NCI-H146 (cell line): ENCODE measurements at regions not wholly inside any gene's neighbourhood (a gene's known extent, or its start where the extent isn't known, plus 50 kb on each side); places are given as distances from the start of the nearest gene placed in this dataset.
"Not testable (repeated sequence)": the region's sequence is repeated elsewhere in the genome, so short reads cannot be mapped to it uniquely, and the experiment has no call there.

Experiments used
- DNase-seq: peaks from one replicate; lab custom pipeline; 2025; lab: John Stamatoyannopoulos, UW

- DNase-seq, result peak; percentile 73
Observed at GRCh38 chr13:24995225-24995804, 100.6 kb upstream of the PABPC3 start.

DNA sequence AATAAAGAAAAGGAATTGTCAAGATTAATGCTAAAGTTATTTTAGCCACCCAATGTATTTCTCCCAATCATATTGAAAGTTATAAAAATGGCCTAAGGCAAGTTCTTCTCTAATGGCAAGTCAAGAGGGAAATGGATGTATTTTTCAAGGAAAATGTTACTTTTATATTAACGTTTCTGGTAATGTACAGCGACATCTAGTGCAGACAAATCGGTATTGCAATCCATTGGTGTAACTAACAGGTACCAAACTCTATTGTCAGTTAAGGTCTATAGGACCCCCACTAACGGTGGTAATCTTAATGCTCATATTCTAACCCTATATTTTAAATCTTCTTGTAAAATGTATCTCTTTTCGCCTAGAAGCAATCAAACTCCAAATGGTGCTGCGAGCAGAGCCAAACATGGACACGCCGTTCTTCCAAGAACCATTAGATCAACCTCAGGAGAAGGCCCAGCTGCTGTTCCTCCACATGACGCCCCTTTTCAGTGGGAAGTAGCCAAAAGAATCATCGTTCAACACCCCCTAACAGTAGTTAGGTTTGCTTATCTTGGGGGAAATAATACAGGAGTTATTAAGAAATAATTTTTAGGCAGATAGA is 98.5 kb upstream of the PABPC3 start:
- DNase-seq, result peak; percentile 24

DNA sequence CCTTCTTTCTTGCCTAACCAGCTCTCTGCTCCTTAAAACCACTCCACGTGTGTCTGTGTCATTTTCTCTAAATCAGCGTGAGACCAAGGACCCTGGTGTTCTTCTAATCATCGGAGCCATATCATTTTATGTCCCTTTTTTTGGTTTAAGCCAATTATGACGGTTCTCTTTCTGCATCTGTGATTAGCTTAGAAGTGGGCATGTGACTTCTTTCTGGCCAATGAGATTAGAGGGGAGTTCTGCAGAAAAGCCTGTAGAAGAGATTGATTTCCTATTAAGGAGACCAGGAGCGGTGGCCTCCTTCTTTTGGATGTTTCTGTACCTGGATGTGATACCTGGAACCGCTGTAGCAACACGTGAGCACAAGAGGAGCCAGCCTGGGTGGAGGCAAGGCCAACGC is 97.5 kb upstream of the PABPC3 start:
- no peak for DNase-seq

DNA sequence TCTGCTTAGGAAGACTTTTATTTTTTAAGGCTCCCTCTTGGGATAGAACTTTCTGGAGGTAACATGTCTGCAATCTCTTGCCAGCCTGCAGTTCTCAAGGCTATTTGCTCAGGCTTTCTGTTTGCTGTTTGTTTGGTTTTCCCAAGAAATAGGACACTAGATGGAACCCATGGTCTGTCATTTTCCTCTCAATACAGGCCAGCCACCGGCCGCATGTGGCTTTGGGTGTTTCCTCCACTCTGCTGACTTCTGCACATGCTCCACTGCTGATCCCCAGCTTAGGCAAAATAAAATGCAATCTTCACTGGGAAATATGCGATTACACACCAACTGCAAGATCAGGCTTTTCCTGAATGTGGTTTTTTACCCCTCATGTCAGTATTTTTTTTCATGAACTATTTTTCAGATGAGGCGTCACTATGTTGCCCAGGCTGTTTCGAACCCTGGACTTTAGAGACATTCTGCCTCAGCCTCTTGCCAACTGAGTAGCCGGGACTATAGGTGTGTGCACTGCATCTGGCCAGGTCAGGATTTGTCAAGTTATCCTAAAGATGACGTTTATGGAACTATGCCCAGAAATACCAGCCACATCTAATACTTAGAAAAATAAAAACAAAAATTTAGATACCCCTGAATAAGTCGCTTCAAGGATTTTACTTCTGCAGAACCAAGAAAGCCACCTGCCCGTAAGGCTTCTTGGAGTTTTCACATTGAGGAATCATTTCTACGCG is 94.3 kb upstream of the PABPC3 start:
- no peak for DNase-seq

DNA sequence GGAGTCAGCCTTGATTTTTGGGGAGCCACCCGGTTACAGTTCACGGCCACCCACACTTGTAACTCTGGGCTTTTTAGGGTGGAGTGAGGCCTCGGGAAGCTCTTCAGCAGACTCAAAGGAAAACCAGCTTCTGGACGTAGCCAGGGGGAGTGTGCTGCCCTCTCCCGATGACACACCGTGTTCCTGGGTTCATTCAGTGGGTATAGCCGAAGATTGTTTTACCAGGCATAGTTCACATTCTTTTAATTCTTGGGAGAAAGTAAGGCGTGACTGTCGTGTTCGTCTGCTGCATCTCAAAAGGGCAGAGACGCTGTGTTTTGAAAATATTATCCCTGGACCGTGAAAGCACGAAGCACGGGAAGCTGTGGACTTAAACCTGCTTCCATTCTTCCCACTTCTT is 93.6 kb upstream of the PABPC3 start:
- not testable (repeated sequence) for DNase-seq

DNA sequence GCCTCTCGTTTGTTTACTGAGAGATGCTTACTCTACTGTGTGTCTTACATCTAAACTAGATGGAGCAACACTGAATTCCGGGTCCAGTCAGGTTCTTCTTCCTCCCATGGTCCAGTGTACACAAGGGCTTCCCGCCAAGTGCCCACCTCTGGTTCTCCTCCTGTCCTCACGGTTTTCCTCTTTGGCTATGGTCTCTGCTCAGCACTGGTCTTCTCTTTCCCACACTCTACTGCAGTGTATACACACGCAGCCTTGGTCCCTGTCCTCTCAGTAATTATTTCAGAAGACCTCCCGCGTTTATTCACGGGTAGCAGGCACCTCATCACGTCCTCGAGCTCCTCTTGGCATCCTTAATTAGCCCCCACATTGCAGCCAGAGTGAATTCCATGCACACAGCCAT is 91.4 kb upstream of the PABPC3 start:
- not testable (repeated sequence) for DNase-seq

- peak; percentile 28 for DNase-seq
Observed at GRCh38 chr13:25005050-25005497, 90.9 kb upstream of the PABPC3 start.

GRCh38 chr13:25007389-25007788 is 88.5 kb upstream of the PABPC3 start:
- not testable (repeated sequence) for DNase-seq

DNA sequence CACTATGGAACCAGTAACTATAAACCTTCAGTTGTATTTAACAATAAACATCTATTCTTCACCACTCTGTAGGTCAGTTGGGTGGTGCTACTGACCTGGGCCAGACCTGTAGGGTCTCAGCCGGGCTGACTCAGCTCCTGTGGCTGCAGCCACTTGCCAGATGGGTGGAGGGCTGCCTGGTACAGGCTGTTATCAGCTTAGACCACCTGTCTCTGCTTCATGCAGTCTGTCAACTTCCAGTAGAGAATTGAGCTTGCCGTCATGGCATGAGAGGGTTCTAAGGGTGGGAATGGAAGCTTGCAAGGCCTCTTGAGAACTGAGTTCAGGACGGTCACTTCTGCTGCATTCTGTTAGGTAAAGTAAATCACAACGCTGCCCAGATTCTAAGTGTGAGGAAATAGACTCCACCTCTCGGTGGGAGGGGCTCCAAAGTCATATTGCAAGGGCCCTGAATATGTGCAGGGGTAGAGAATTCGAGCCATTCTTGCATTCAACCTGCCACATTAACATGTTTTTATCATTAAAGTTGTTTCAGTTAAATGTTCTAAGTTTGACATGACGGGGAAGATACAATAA is 81.5 kb upstream of the PABPC3 start:
- not testable (repeated sequence) for DNase-seq

DNA sequence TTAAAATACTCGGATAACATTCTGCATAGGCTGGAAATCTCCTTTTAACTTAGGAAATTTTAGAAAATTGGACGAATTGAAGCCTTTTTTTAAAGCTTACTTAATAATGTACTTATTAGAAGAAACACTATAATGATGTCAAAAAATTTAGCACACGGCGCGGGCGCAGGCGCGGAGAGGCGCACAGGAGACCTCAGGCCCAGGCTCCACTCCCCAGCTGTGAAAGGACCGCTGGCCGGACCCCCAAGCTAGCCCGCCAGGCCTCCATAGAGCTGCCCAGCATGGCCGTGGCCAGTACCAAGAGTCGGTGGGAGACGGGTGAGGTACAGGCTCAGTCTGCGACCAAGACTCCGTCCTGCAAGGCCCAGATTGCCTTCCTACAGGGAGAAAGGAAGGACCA is 78.8 kb upstream of the PABPC3 start:
- DNase-seq, result not testable (repeated sequence)

DNA sequence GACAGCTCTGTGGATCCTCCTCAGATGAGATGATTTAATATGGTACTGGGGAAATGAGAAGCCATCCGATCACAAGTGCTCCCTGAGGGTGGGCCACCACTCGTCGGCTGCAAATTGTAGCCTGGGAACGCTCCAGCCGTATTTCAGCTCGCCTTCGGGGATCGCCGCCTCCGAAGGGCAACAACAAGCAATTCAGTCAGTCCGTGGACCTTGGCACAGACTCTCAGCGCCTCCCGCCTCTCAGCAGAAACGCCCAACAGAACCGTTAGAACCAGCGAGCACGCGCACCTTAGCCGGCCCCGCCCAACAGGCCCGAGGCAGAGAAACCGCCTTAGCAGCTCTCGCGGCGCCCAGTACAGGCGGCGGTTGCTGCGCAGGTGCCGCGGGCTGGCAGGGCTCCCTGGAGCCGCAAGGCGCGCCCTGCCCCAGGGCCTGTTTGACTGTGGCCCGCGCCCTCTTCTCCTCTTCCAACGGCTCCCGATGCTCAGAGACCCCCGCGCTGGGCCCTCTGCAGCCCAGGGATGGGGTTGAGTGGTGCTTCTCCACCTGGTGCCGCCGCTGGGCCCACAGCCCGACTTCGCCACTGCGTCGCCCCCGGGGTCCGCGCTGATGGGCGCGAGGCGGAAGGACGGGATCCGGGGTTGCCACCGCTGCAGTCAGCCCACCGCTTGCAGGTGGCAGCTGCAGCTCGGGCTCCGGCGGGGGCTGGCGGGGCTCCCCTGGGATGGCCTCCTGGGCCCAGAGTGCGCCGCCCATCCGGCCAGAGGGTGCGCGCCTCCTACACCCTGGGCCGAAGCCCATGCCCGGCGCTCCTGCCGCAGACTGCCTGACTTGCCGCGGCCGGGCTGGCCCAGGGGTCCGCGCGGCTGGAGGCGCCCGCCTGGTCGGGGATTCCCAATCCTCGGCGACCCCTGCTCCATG is 77.9 kb upstream of the PABPC3 start:
- peak; percentile 86 for DNase-seq

DNA sequence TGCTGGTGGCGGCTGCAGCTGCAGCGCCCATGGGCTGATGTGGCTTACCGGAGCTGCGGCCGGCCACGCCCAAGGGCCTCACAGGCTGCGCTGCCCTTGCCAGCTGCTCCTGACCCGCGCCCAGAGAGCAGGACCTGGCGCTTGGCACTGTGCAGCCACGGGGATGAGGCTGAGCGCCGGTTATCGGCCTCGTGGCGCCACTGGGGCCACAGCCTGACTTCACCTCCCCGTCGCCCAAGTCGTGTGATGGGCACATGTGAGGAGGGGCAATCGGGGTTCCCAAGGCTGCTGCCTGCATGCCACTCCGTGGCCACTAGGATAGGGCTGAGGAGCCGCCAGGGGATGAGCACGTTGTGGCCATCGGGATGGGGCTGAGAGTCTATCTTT is 77.2 kb upstream of the PABPC3 start:
- peak; percentile 74 for DNase-seq

DNA sequence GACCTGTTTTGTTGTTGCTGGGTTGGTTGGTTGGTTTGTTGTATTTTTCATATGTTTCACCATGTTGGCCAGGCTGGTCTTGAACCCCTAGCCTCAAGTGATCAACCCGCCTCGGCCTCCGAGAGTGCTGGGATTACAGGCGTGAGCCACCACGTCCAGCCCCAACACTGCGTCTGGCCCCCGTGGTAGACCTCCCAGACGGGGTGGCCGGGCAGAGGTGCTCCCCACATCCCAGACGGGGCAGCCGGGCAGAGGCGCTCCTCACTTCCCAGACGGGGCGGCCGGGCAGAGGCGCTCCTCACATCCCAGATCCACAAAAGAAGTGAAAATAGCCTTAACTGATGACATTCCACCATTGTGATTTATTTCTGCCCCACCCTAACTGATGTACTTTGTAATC is 76.2 kb upstream of the PABPC3 start:
- not testable (repeated sequence) for DNase-seq

DNA sequence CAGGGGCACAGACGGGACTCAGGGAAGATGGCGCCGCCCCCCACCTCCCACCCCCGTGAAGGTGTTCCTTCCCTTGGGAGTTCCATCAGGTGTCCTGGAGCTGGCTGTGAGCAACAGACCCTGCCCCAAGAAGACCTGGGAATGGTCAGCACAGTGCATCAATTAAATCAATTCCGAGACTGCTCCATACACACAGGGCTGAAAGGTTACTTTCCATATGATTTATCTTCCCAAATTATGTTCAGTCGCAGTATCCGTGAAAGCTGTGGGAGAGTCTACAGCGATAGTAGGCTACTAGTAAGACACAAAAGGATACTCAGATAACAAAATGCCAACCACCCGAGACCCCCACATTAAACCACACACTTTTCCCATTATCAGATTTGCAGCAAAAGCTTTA is 71.8 kb upstream of the PABPC3 start:
- no peak for DNase-seq

DNA sequence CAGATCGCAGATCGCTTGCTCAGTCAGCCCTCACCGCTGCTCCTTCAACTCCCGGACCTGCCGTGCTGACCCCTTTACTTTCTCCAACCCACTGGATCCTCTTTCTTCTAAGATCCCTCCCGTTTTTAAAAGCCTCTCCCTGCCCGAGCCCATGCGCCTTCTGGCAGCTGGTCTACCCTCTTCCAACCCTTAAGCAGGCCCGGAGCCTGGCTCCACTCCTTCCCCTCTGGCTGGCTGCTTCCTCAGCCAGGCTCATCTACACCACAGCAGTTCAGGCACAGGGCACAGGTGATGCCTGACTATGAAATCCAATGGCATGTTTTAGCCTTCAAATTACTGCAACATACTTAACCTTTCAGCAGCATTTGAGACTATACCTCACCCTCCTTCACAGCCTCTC is 63.8 kb upstream of the PABPC3 start:
- no peak for DNase-seq

DNA sequence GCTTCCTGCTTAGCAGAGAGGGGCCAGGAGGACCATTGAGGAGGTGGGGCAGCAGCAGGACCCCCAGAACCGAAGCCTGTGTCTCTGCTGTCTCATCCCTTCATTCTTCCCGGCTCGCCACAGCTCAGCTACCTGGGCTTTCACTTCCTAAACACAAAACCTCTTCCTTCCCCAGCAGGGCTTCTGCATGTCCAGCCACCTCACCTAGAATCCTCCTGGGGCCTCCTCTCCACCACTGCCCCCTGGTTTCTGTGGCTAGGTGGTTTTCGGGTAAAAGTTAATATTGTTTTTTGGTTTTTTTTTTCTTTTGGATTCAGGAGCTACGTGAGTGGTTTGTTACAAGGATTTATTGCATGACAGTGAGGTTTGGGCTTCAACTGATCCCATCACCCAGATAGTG is 61.8 kb upstream of the PABPC3 start:
- DNase-seq, result no peak

DNA sequence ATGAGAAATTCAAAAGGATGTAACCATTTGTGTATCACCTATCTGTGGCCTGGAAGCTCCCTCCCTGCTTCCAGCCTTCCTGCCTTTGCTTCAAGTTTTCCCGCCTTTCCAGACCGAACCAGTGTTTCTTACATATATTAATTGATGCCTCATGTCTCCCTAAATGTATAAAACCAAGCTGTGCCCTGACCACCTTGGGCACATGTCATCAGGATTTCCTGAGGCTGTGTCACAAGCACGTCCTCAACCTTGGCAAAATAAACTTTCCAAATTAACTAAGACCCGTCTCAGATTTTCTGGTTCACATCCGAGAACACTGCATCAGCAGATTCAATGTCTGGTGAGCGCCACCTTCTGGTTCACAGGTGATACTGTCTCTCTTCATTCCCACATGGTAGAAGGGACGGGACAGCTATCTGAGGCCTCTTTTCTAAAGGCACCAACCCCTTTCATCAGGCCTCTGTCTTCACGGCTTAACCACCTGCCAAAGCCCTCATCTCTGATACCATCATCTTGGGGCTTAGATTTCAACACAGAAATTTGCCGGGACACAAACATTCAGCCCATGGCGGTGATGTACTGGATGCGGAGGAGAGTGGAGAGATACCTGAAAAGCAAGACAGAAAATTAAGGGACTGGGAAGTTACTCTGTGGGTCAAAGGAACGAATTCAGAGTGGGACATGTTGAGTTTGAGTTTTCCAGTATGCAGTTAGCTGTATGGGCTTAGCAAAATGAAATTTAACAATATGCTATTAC is 58.7 kb upstream of the PABPC3 start:
- peak; percentile 71 for DNase-seq

DNA sequence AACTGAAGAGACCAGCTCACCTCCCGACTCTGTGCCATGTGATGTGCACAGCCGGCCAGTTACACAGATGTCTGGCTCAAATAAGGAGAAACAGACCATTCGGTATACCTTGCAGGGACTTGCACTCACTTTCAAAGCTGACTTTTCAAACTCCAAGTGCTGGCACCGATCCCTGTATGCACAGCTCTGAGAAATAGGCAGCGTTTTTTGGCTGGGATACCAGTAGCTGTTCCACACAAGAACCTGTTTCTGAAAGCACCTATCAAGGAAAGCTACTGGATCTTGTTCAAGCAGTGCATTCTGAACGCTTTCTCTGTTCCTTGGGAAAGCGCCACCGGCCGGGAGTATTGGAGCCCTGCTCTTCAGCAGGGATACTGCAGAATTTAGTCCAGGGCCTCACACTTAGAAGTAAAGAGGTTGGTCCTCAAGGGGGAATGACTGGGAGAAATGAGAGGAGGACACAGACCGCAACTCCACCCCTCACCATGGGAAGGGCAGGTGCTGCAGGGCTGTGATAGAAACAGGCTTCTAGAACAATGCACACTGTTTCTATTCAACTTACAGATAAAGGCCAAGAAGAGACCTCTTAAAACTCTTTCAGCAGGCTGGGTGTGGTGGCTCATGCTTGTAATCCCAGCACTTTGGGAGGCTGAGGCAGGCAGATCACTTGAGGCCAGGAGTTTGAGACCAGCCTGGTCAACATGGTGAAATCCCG is 53.6 kb upstream of the PABPC3 start:
- DNase-seq, result no peak

- DNase-seq, result no peak
Observed at GRCh38 chr13:25044071-25044470, 51.9 kb upstream of the PABPC3 start.
